KMS-11 (cell line): ENCODE measurements at regions not wholly inside any gene's neighbourhood (a gene's known extent, or its start where the extent isn't known, plus 50 kb on each side); places are given as distances from the start of the nearest gene placed in this dataset.
"Not testable (repeated sequence)": the region's sequence is repeated elsewhere in the genome, so short reads cannot be mapped to it uniquely, and the experiment has no call there.

Experiments used
- H2AFZ ChIP-seq: fragments of 200-600 bp; sonication (generic); 2 replicates; pipeline ENCODE4 v1.6.1; 2016; ENCODE audit warnings: antibody characterized with exemption, mixed run types, low read depth
- H3K27ac ChIP-seq: fragments of 200-600 bp; sonication (generic); 2 replicates; pipeline ENCODE4 v1.6.1; 2016; ENCODE audit warnings: mild to moderate bottlenecking, mixed run types
- H3K27me3 ChIP-seq: fragments of 200-600 bp; sonication (generic); 2 replicates; pipeline ENCODE4 v1.6.1; 2017; ENCODE audit warnings: mild to moderate bottlenecking, low read depth, mixed run types, moderate library complexity; ENCODE audit not compliant: insufficient read depth
- H3K36me3 ChIP-seq: fragments of 200-600 bp; sonication (generic); 2 replicates; pipeline ENCODE4 v1.6.1; 2017; ENCODE audit warnings: mild to moderate bottlenecking, mixed run types; ENCODE audit not compliant: insufficient read depth
- H3K4me1 ChIP-seq: fragments of 200-600 bp; sonication (generic); 2 replicates; pipeline ENCODE4 v1.6.1; 2016; ENCODE audit warnings: mild to moderate bottlenecking, low read depth, mixed run types; ENCODE audit not compliant: poor library complexity, severe bottlenecking
- H3K4me2 ChIP-seq: fragments of 200-600 bp; sonication (generic); 2 replicates; pipeline ENCODE4 v1.7.0; 2016; ENCODE audit warnings: mild to moderate bottlenecking, mixed run types
- H3K4me3 ChIP-seq: fragments of 200-600 bp; sonication (generic); IDR thresholded peaks from 2 replicates; pipeline ENCODE4 v1.6.1; 2017; ENCODE audit warnings: low read depth, low read length, mixed read lengths; ENCODE audit not compliant: insufficient read depth
- H3K79me2 ChIP-seq: fragments of 200-600 bp; sonication (generic); 2 replicates; pipeline ENCODE4 v1.6.1; 2016; ENCODE audit warnings: low read depth, mixed run types; ENCODE audit not compliant: insufficient read depth
- H3K9ac ChIP-seq: fragments of 200-600 bp; sonication (generic); 2 replicates; pipeline ENCODE4 v1.6.1; 2016; ENCODE audit warnings: mild to moderate bottlenecking, mixed run types
- H4K20me1 ChIP-seq: fragments of 200-600 bp; sonication (generic); 2 replicates; pipeline ENCODE4 v1.6.1; 2016; ENCODE audit warnings: mild to moderate bottlenecking, mixed run types; ENCODE audit not compliant: insufficient read depth
- TF ChIP-seq, protein P1 (sequence below): fragments of 200-600 bp; sonication (generic); conservative IDR thresholded peaks from 2 replicates; pipeline ENCODE4 v1.6.1; 2017; ENCODE audit warnings: low read depth, mild to moderate bottlenecking, antibody characterized with exemption, low read length, moderate library complexity, mixed read lengths

DNA sequence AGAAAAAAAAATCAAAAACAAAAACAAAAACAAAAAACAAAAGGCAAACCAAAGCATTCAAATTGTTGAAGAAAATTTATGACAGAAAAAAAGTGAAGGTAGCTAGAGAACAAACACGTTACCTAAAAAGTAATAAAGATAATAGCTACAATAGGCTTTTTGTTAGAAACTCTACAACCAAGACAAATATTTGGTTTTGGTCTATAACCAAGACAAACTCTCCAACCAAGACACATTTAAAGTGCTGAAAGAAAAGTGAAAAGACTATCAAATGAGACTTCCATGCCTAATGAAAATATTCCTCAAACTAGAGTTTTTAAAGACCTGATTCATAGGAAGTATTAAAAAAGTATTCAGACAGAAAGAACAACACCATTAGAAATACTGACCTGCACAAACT, 391.9 kb upstream of the NDST4 start:
- no peak overlapping the region for H2AFZ ChIP-seq
- H3K4me2 ChIP-seq = no peak overlapping the region
- TF ChIP-seq, protein P1, sequence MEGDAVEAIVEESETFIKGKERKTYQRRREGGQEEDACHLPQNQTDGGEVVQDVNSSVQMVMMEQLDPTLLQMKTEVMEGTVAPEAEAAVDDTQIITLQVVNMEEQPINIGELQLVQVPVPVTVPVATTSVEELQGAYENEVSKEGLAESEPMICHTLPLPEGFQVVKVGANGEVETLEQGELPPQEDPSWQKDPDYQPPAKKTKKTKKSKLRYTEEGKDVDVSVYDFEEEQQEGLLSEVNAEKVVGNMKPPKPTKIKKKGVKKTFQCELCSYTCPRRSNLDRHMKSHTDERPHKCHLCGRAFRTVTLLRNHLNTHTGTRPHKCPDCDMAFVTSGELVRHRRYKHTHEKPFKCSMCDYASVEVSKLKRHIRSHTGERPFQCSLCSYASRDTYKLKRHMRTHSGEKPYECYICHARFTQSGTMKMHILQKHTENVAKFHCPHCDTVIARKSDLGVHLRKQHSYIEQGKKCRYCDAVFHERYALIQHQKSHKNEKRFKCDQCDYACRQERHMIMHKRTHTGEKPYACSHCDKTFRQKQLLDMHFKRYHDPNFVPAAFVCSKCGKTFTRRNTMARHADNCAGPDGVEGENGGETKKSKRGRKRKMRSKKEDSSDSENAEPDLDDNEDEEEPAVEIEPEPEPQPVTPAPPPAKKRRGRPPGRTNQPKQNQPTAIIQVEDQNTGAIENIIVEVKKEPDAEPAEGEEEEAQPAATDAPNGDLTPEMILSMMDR = no peak
- H3K79me2 ChIP-seq = no peaks in the 10 kb centered on the region
- no peak overlapping the region for H3K4me3 ChIP-seq
- H3K4me1 ChIP-seq = no peaks in the 10 kb centered on the region
- no peaks in the 10 kb centered on the region for H3K36me3 ChIP-seq
- no peaks in the 10 kb centered on the region for H4K20me1 ChIP-seq
- H3K27ac ChIP-seq = no peak overlapping the region
- H3K9ac ChIP-seq = no peak overlapping the region
- no peaks in the 10 kb centered on the region for H3K27me3 ChIP-seq

GRCh38 chr4:115501656-115502055, 388.2 kb upstream of the NDST4 start:
- Histone ChIP-seq H3K4me2 (no peak overlapping the region), H2AFZ (no peak overlapping the region), H3K27me3 (no peaks in the 10 kb centered on the region), H4K20me1 (no peaks in the 10 kb centered on the region), H3K79me2 (no peaks in the 10 kb centered on the region), H3K36me3 (no peaks in the 10 kb centered on the region), H3K4me1 (no peaks in the 10 kb centered on the region), H3K9ac (no peak overlapping the region), H3K27ac (no peak overlapping the region), H3K4me3 (no peak overlapping the region)
- TF ChIP-seq, protein P1 = no peak

DNA sequence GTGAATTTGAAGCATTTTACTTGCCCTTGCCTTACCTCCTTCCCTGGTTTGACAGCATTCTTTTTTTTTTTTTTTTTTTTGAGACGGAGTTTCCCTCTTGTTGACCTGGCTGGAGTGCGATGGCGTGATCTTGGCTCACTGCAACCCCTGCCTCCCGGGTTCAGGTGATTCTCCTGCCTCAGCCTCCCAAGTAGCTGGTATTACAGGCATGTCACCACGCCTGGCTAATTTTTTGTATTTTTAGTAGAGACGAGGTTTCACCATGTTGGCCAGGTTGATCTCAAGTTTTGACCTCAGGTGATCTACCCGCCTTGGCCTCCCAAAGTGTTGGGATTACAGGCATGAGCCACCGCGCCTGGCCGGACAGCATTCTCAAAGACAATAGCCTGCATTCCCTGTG, 380.4 kb upstream of the NDST4 start:
- H4K20me1 ChIP-seq, H3K4me3 ChIP-seq, H3K4me2 ChIP-seq, H3K36me3 ChIP-seq, H2AFZ ChIP-seq, H3K27me3 ChIP-seq, H3K27ac ChIP-seq, H3K9ac ChIP-seq, H3K4me1 ChIP-seq, H3K79me2 ChIP-seq: not testable (repeated sequence)

DNA sequence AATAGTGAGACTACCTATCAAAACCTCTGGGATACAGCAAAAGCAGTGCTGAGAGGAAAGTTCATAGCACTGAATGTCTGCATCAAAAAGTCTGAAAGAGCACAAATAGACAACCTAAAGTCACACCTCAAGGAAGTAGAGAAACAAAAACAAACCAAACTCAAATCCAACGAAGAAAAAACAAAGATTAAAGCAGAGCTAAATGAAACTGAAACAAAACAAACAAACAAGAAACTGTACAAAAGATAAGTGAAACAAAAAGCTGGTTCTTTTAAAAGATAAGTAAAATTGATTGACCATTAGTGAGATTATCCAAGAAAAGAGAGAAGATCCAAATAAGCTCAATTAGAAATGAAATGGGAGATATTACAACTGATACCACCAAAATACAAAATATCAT, 378.3 kb upstream of the NDST4 start:
- Histone ChIP-seq H4K20me1 (no peaks in the 10 kb centered on the region), H2AFZ (no peak overlapping the region), H3K4me1 (peaks cover 6% of the 10 kb centered on the region), H3K79me2 (no peaks in the 10 kb centered on the region), H3K4me3 (no peak overlapping the region), H3K27me3 (no peaks in the 10 kb centered on the region), H3K4me2 (peak overlapping the region; percentile 26; the same call in 1 of the 2 replicates), H3K9ac (no peak overlapping the region), H3K36me3 (no peaks in the 10 kb centered on the region), H3K27ac (no peak overlapping the region)
- TF ChIP-seq, protein P1 = no peak

GRCh38 chr4:115489279-115489678, 375.9 kb upstream of the NDST4 start:
- TF ChIP-seq, protein P1 = no peak
- Histone ChIP-seq H3K4me3 (no peak overlapping the region), H3K36me3 (no peaks in the 10 kb centered on the region), H3K4me1 (peaks cover 6% of the 10 kb centered on the region), H3K27ac (no peak overlapping the region), H3K9ac (no peak overlapping the region), H2AFZ (no peak overlapping the region), H3K4me2 (no peak overlapping the region), H3K79me2 (no peaks in the 10 kb centered on the region), H3K27me3 (no peaks in the 10 kb centered on the region), H4K20me1 (no peaks in the 10 kb centered on the region)
